ENCODE measurements at regions not wholly inside any gene's neighbourhood (a gene's known extent, or its start where the extent isn't known, plus 50 kb on each side); places are given as distances from the start of the nearest gene placed in this dataset.

DNA sequence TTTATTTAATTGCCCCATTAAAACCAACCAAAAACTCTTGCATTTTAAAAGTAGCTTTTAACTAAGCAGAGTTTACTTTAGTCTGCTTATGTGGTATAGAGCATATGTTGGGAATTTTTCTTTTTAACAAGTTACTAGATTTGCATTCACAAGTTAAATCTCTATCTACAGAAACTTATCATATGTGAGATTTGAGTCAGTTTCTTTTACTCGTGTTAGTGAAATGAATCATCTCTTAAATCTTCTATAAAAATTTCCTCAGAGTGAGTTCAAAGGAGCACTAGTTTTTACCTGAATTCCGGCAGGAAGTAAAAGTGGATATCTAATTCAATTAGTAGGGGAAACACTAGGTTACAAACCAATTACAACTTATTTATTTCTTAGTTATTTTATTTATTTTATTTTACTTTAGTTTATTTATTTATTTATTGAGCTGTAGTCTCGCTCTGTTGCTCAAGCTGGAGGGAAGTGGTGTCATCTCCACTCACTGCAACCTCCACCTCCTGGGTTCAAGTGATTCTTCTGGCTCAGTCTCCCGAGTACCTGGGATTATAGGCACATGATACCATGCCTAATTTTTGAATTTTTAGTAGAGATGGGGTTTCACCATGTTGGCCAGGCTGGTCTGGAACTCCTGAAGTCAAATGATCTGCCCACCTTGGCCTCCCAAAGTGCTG lies 1609.6 kb upstream of the B3GALT2 start:
- no peak for TF ChIP-seq POLR2A (IDR thresholded peaks at IDR 0.05)
- TF ChIP-seq, protein P1, sequence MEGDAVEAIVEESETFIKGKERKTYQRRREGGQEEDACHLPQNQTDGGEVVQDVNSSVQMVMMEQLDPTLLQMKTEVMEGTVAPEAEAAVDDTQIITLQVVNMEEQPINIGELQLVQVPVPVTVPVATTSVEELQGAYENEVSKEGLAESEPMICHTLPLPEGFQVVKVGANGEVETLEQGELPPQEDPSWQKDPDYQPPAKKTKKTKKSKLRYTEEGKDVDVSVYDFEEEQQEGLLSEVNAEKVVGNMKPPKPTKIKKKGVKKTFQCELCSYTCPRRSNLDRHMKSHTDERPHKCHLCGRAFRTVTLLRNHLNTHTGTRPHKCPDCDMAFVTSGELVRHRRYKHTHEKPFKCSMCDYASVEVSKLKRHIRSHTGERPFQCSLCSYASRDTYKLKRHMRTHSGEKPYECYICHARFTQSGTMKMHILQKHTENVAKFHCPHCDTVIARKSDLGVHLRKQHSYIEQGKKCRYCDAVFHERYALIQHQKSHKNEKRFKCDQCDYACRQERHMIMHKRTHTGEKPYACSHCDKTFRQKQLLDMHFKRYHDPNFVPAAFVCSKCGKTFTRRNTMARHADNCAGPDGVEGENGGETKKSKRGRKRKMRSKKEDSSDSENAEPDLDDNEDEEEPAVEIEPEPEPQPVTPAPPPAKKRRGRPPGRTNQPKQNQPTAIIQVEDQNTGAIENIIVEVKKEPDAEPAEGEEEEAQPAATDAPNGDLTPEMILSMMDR (IDR thresholded peaks at IDR 0.05) = no peak
